Endothelial cell of umbilical vein (primary cell): ENCODE measurements at regions not wholly inside any gene's neighbourhood (a gene's known extent, or its start where the extent isn't known, plus 50 kb on each side); places are given as distances from the start of the nearest gene placed in this dataset.

ENCODE experiments used
- BruUV-seq: library from RNA; stranded (reverse); fragments of 400-500 nt; replicated peaks from 2 replicates; lab custom pipeline; 2021; lab: Mats Ljungman, UMichigan
- CTCF ChIA-PET: fragments of 300-600, 350-600 bp; sonication (Branson Sonifier 250); formaldehyde crosslinking; loops from one replicate; lab custom pipeline; 2021; ENCODE audit warnings: antibody characterized with exemption, inconsistent platforms; lab: Charles Lee
- POLR2A ChIA-PET: fragments of 300-600, 350-600 bp; sonication (Branson Sonifier 250); formaldehyde crosslinking; loops from one replicate; lab custom pipeline; 2021; ENCODE audit warnings: antibody characterized with exemption, inconsistent platforms; lab: Charles Lee
- DNase-seq: peaks from one replicate; pipeline ENCODE4 v3.0.0-alpha.2; 2011; ENCODE audit warnings: low read depth, low spot score
- FAIRE-seq: peaks from 2 replicates; lab custom pipeline; 2011; peaks lifted over from hg19 to GRCh38; lab: Jason Lieb, UNC
- H2AFZ ChIP-seq: 2 replicates; pipeline ENCODE4 v1.6.0; 2012; ENCODE audit warnings: low read depth, low read length, control low read depth, inconsistent platforms
- H3K27ac ChIP-seq: 2 replicates; pipeline ENCODE4 v1.5.1; 2011; ENCODE audit warnings: low read depth, mild to moderate bottlenecking, control low read depth, low read length, moderate library complexity; ENCODE audit not compliant: insufficient read depth
- H3K27me3 ChIP-seq, 2 experiments: 2 replicates each; pipeline versions ENCODE4 v1.6.0 to v1.6.1; 2011; ENCODE audit warnings: low read length in 2 of 2, mixed read lengths in 1 of 2; ENCODE audit not compliant: control insufficient read depth in 2 of 2, insufficient read depth in 2 of 2
- H3K36me3 ChIP-seq, 2 experiments: 2 replicates in 1 of 2; 3 replicates in 1 of 2; pipeline ENCODE4 v1.5.1; 2011; ENCODE audit warnings: low read length in 2 of 2, mild to moderate bottlenecking in 1 of 2, moderate library complexity in 1 of 2; ENCODE audit not compliant: control insufficient read depth in 2 of 2, insufficient read depth in 2 of 2; ENCODE audit errors: extremely low read depth in 1 of 2
- H3K4me1 ChIP-seq: 3 replicates; pipeline ENCODE4 v1.5.1; 2011; ENCODE audit warnings: mild to moderate bottlenecking, low read length; ENCODE audit not compliant: control insufficient read depth, insufficient read depth; ENCODE audit errors: extremely low read depth
- H3K4me2 ChIP-seq: 2 replicates; pipeline ENCODE4 v1.6.1; 2011; ENCODE audit warnings: low read length, control low read depth, mixed read lengths; ENCODE audit not compliant: insufficient read depth
- H3K4me3 ChIP-seq, 3 experiments: fragments of 200-600 bp in 1 of 3; sonication (generic), shearing (Covaris generic) in 1 of 3; replicated peaks in 1 of 3; 2 replicates each; pipeline ENCODE4 v1.5.1; 2011 to 2016; ENCODE audit warnings: control low read depth in 3 of 3, low read length in 3 of 3, mild to moderate bottlenecking in 2 of 3, inconsistent platforms in 1 of 3, low read depth in 1 of 3, moderate library complexity in 1 of 3; ENCODE audit not compliant: insufficient read depth in 1 of 3
- H3K79me2 ChIP-seq: 2 replicates; pipeline ENCODE4 v1.6.0; 2012; ENCODE audit warnings: low read length, inconsistent platforms; ENCODE audit not compliant: control insufficient read depth, insufficient read depth
- H3K9ac ChIP-seq: replicated peaks from 2 replicates; pipeline ENCODE3; 2011; ENCODE audit warnings: low read length, control low read depth; ENCODE audit not compliant: insufficient read depth; ENCODE audit errors: extremely low read depth
- H3K9me1 ChIP-seq: replicated peaks from 3 replicates; pipeline ENCODE4 v1.6.0; 2011; ENCODE audit warnings: mild to moderate bottlenecking, low read length; ENCODE audit not compliant: control insufficient read depth, insufficient read depth; ENCODE audit errors: extremely low read depth
- H3K9me3 ChIP-seq: replicated peaks from 2 replicates; pipeline ENCODE4 v1.5.1; 2012; ENCODE audit warnings: low read length, inconsistent platforms; ENCODE audit not compliant: control insufficient read depth, insufficient read depth
- H4K20me1 ChIP-seq: replicated peaks from 2 replicates; pipeline ENCODE3; 2011; ENCODE audit warnings: mild to moderate bottlenecking, low read length; ENCODE audit not compliant: control insufficient read depth, insufficient read depth; ENCODE audit errors: extremely low read depth
- CTCF ChIP-seq, 2 donors: IDR thresholded peaks; 1 replicate in 1 of 2; 2 replicates in 1 of 2; pipeline ENCODE4 v1.5.1; 2011; ENCODE audit warnings: low read length in 2 of 2, mild to moderate bottlenecking in 2 of 2, moderate library complexity in 2 of 2, control low read depth in 1 of 2, inconsistent platforms in 1 of 2, low read depth in 1 of 2; ENCODE audit not compliant: insufficient read depth in 1 of 2; ENCODE audit errors: extremely low read depth in 1 of 2
- EZH2 ChIP-seq: IDR thresholded peaks from 2 replicates; pipeline ENCODE4 v1.6.1; 2012; ENCODE audit warnings: borderline replicate concordance, low read depth, mild to moderate bottlenecking, moderate library complexity, low read length, inconsistent platforms; ENCODE audit not compliant: severe bottlenecking
- FOS ChIP-seq: IDR thresholded peaks from 2 replicates; pipeline ENCODE4 v1.6.1; 2011; ENCODE audit warnings: mild to moderate bottlenecking, low read length, moderate library complexity, borderline replicate concordance; ENCODE audit not compliant: insufficient read depth
- GATA2 ChIP-seq: IDR thresholded peaks from 2 replicates; pipeline ENCODE4 v1.7.0; 2011; ENCODE audit warnings: low read depth, mild to moderate bottlenecking, moderate library complexity, mixed read lengths, low read length; ENCODE audit not compliant: insufficient read length, insufficient read depth
- JUN ChIP-seq: IDR thresholded peaks from 2 replicates; pipeline ENCODE4 v1.6.1; 2011; ENCODE audit warnings: borderline replicate concordance, low read depth; ENCODE audit not compliant: insufficient read length, insufficient read depth
- MAX ChIP-seq: IDR thresholded peaks from 2 replicates; pipeline ENCODE4 v1.6.1; 2011; ENCODE audit not compliant: insufficient read depth, insufficient read length
- MYC ChIP-seq: IDR thresholded peaks from one replicate; pipeline ENCODE4 v1.6.1; 2011; ENCODE audit warnings: mild to moderate bottlenecking, low read depth, low read length
- POLR2A ChIP-seq: IDR thresholded peaks from 2 replicates; pipeline ENCODE4 v1.6.1; 2012; ENCODE audit warnings: low read depth, mild to moderate bottlenecking, control low read depth, low read length
- POLR2AphosphoS5 ChIP-seq: IDR thresholded peaks from 2 replicates; pipeline ENCODE4 v1.6.1; 2012; ENCODE audit warnings: low read depth, mild to moderate bottlenecking, control low read depth, low read length, moderate library complexity; ENCODE audit not compliant: insufficient read depth
- dilution Hi-C: fragments of 300-500 bp; cut with MboI; formaldehyde crosslinking; loops from one replicate; pipeline ENCODE4 v1.15.0; 2019; ENCODE audit warnings: low sequenced_read_pairs; ENCODE audit not compliant: extremely low pct_ligation_motif_present
- intact Hi-C: fragments of 100-400 bp; cut with micrococcal nuclease; formaldehyde crosslinking; loops from one replicate; pipeline ENCODE4 v1.10.0; 2022

GRCh38 chr3:176697284-176697889, 499.9 kb downstream of the TBL1XR1 start:
- no peak overlapping the region for H2AFZ ChIP-seq
- POLR2A ChIA-PET: no interaction called here
- no peaks in the 10 kb centered on the region for H3K9me1 ChIP-seq
- H3K9ac ChIP-seq: no peak overlapping the region
- FAIRE-seq (no peak), DNase-seq (no peak)
- H3K36me3 ChIP-seq: no peaks in the 10 kb centered on the region
- no peaks in the 10 kb centered on the region for H3K79me2 ChIP-seq
- TF ChIP-seq POLR2AphosphoS5: no peak
- no peak for TF ChIP-seq POLR2A
- no peak for TF ChIP-seq MAX
- TF ChIP-seq CTCF (IDR thresholded peaks at IDR 0.05; ENCODE audit: extremely low read depth in 1 of 2, insufficient read depth in 1 of 2, low read depth in 1 of 2, low read length in 2 of 2): no peak
- no peak for TF ChIP-seq MYC
- no peak for TF ChIP-seq GATA2
- no peak for TF ChIP-seq JUN
- TF ChIP-seq FOS: no peak
- TF ChIP-seq EZH2: no peak
- H3K9me3 ChIP-seq: no peaks in the 10 kb centered on the region
- CTCF ChIA-PET: interaction anchor here (1.6 kb wide), 1 partner anchor 33 kb away, joined by 5 read pairs; no protein-coding TSS in a partner anchor
- no peak overlapping the region for H3K4me3 ChIP-seq
- dilution Hi-C loops (no loop called here), intact Hi-C loops (no loop called here)
- H3K4me2 ChIP-seq: no peak overlapping the region
- no peaks in the 10 kb centered on the region for H3K4me1 ChIP-seq
- H3K27me3 ChIP-seq: no peaks in the 10 kb centered on the region
- no peak overlapping the region for H3K27ac ChIP-seq
- BruUV-seq: no TSS peak
- H4K20me1 ChIP-seq: no peaks in the 10 kb centered on the region
